ENCODE measurements at regions not wholly inside any gene's neighbourhood (a gene's known extent, or its start where the extent isn't known, plus 50 kb on each side); places are given as distances from the start of the nearest gene placed in this dataset.

DNA sequence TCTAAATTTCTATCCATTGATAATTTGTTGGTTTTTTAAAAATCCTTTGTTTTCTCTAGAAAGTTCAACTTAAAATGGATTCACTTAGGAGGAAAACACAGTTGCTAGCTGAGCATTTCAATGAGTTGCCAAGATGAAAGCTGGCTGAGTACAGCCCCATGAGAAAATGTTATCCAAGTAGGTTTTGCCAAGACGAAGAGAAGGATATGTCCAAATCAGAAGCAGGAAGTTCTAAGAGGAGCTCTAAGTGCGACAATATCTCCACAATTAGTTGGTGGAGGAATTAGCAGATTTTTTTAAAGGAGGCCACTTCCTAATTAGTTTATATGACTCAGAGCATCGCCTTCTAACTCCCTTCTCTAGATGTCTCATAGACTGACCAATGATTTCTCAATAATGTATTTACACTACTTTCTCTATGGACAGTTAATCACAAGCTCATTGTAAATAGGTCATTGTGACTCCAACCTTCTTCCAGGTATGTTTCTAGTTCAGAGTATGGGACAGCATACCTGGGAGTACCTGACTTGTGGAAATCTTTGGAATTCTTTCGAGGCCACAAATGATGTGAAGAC is 873.3 kb upstream of the SOX9 start:
- TF ChIP-seq, protein P1, sequence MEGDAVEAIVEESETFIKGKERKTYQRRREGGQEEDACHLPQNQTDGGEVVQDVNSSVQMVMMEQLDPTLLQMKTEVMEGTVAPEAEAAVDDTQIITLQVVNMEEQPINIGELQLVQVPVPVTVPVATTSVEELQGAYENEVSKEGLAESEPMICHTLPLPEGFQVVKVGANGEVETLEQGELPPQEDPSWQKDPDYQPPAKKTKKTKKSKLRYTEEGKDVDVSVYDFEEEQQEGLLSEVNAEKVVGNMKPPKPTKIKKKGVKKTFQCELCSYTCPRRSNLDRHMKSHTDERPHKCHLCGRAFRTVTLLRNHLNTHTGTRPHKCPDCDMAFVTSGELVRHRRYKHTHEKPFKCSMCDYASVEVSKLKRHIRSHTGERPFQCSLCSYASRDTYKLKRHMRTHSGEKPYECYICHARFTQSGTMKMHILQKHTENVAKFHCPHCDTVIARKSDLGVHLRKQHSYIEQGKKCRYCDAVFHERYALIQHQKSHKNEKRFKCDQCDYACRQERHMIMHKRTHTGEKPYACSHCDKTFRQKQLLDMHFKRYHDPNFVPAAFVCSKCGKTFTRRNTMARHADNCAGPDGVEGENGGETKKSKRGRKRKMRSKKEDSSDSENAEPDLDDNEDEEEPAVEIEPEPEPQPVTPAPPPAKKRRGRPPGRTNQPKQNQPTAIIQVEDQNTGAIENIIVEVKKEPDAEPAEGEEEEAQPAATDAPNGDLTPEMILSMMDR (conservative IDR thresholded peaks at IDR 0.05; ENCODE audit: low read depth, low read length): no peak
- H3K4me3 ChIP-seq (ENCODE audit: low read depth, low read length): no peak overlapping the region
- no peak for DNase-seq (ENCODE audit: low read depth)

DNA sequence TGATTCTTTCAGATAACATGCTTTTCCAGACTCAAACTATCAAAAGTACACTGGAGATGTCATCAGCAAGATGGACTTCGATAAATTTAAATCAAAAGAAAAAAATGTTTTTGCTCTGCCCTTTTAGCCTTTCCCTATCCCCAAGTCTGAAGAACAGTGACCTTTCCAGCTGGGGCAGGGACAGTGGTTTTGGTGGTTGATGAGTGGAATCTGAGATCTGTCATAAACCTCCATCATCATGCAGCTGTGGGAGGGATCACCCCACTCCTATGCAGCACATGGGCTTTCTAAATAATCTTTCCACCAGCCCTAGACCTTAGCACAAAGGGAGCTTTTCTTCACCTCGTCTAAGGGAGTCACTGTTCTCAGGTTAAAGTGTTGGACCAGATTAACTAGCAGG is 869.5 kb upstream of the SOX9 start:
- TF ChIP-seq, protein P1 (conservative IDR thresholded peaks at IDR 0.05; ENCODE audit: low read depth, low read length): no peak
- peak; percentile 57 for DNase-seq (ENCODE audit: low read depth)
- H3K4me3 ChIP-seq (ENCODE audit: low read depth, low read length): no peak overlapping the region

DNA sequence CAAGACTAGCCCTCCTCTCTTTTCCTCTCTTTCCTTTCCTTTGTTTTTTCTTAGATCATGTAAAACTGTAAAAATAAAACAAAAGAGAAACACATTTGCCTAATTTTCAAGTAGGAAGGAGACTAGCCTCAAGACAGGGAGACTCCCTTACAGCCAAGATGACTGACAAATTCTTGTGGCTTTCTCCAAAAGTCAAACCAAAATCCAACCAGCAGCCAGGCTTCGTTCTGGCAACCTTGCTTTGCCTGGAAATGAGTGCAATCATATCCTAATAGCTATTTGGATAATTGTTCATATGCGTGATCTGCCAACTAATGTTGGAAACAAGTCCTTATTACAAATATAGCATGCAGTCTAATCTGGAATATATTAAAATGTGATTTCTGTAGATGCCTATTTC is 868.9 kb upstream of the SOX9 start:
- no peak overlapping the region for H3K4me3 ChIP-seq (ENCODE audit: low read depth, low read length)
- TF ChIP-seq, protein P1 (conservative IDR thresholded peaks at IDR 0.05; ENCODE audit: low read depth, low read length): no peak
- DNase-seq (ENCODE audit: low read depth): peak; percentile 4

DNA sequence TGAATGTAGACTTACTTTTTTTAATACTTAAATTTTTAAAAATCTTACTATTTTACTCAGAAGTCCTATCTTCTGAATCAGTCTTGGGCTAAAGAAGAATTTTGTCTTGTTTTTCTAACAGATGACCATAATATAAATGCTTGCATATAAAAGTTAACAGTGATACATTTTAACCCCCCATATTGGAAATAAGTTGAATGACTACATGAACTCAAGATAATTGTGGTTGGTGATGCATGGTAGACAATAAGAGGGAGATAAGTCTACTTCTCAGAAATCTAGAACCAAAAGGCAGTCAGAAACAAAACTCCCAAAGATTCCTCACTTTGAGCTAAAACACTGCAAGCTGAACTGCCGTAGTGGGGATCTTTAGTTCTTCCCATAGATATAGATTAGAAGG is 868.4 kb upstream of the SOX9 start:
- TF ChIP-seq, protein P1 (conservative IDR thresholded peaks at IDR 0.05; ENCODE audit: low read depth, low read length): no peak
- DNase-seq (ENCODE audit: low read depth): no peak
- no peak overlapping the region for H3K4me3 ChIP-seq (ENCODE audit: low read depth, low read length)

DNA sequence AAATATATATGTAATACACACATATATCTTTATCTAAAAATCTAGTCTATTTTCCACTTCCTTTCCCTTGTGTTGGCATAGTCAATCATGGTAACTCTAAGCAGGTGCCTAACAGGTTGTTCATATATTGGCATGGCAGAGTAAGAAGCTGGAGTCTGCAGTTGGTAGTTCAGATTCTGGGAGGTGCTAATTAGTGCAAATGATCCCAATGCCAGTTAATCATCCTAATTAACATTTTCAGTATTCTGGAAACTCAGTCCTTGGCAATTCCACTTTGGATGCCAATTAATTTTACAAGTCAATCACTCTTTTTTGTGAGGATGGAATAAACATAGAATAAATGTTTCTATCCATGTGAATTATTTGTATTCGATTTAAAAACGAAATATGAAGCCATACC is 863.7 kb upstream of the SOX9 start:
- TF ChIP-seq, protein P1 (conservative IDR thresholded peaks at IDR 0.05; ENCODE audit: low read depth, low read length): no peak
- DNase-seq (ENCODE audit: low read depth): no peak
- H3K4me3 ChIP-seq (ENCODE audit: low read depth, low read length): no peak overlapping the region

DNA sequence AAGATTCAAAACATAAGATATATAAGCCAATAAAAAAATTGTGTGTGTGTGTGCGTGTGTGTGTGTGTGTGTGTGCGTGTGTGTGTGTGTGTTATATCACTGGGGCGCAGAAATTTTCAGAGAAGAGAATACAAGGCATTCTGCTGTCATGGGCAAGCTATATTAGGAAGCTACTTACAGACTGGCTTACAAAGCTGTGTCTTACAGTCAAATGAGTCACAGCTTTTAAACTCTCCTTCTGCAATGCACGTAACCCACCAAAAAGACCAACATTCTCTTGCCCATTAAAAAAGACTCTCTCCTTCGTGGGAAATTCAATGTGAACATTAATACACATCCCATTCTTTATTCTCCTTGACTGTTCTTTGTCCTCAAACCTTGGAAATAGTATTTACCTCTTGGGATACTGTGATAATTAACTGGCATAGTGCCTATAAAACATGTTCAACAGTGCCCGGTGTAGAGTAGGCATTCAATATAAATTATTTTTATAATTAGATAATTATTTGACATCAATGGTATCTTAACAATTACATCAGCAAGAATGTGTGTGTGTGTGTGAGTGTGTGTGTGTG is 860.4 kb upstream of the SOX9 start:
- TF ChIP-seq, protein P1 (conservative IDR thresholded peaks at IDR 0.05; ENCODE audit: low read depth, low read length): no peak
- no peak overlapping the region for H3K4me3 ChIP-seq (ENCODE audit: low read depth, low read length)
- DNase-seq (ENCODE audit: low read depth): peak; percentile 18

DNA sequence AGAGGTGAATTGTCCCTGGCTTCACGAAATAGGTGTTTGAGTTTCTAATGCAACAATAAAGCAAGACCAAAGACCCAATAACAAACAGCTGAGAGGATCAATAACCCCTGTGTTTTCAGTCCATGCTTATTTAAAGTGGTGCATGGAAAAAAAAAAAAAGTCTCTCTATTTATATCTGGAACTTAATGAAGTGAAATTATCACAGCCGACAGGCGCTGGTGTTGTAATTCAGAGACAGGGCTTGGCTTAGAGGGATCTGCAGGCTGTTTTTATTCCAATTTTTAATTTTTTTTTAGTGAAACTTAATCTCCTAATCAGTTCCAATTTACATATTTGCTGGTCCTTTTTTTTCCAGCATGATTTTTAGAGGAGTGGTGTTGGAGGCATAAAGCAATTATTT is 858.2 kb upstream of the SOX9 start:
- TF ChIP-seq, protein P1 (conservative IDR thresholded peaks at IDR 0.05; ENCODE audit: low read depth, low read length): no peak
- no peak overlapping the region for H3K4me3 ChIP-seq (ENCODE audit: low read depth, low read length)
- DNase-seq (ENCODE audit: low read depth): no peak
